Effector CD4-positive, alpha-beta T cell (primary cell): ENCODE measurements at regions not wholly inside any gene's neighbourhood (a gene's known extent, or its start where the extent isn't known, plus 50 kb on each side); places are given as distances from the start of the nearest gene placed in this dataset.

ENCODE experiments used
- DNase-seq: peaks from one replicate; pipeline ENCODE4 v3.0.0-alpha.2; 2020

DNA sequence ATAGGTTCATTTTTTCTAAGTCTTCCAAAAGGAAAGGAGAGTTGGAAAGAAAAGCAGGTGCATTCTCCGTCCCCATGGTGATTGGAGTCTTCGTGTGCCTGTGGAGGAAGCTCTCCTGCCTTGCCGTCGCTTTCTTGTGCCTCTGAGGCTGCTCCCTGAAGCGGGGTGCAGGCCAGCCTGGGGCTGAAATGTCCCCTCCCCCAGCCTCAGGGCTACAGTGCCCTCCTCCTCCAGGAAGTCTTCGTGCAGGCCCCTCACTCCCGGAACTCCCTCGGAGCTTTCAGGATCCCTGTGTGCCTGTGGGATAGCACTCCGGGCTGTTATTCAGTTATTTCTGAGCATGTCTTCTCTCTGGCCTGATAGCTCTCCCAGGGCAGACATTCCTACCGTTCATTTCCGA is 569.2 kb downstream of the VRK1 start:
- no peak for DNase-seq

DNA sequence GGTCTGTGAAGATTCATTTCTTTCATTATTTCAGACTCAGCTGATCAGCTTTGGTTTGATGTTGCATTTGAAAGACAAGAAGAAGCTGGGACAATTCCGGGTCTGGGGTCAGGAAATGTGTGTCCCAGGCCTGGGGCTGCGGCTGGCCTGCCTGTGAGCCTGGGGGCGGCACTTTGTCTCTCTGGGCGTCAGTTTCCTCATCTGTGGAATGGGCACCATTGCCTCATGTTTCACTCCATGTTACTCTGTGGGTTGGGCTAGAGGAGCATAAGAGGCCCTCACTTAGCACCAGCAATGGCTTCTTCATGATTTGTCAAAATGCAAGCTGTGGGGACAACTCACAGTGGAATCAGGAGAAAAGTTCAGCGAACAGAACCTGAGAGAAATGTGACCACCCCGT is 570.1 kb downstream of the VRK1 start:
- DNase-seq = no peak

GRCh38 chr14:97368049-97368448 is 570.9 kb downstream of the VRK1 start:
- no peak for DNase-seq

- no peak for DNase-seq
Observed at GRCh38 chr14:97368900-97369564, 571.9 kb downstream of the VRK1 start.

- no peak for DNase-seq
Observed at GRCh38 chr14:97369901-97370300, 572.7 kb downstream of the VRK1 start.

DNA sequence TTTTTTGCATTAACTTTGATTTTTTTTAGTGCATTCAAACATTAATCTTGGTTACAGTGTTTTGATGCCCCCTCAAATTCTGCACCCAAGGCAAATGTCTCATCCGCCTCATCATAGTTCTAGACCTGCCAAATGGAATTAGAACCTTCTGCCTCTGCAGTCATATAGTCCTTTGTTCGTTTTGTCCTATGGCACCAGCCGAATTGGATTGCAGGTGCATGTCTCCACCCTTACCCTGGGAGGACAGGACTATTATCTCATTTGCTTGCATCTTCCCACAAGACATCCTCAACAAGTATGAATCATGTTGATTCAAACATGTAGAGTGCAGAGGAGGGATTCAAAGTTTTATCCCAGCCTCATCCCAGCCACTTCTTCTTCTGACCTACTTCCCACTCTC is 579.1 kb downstream of the VRK1 start:
- no peak for DNase-seq

- no peak for DNase-seq
Observed at GRCh38 chr14:97377550-97377949, 580.4 kb downstream of the VRK1 start.

GRCh38 chr14:97379091-97379531 is 581.9 kb downstream of the VRK1 start:
- DNase-seq = no peak

DNA sequence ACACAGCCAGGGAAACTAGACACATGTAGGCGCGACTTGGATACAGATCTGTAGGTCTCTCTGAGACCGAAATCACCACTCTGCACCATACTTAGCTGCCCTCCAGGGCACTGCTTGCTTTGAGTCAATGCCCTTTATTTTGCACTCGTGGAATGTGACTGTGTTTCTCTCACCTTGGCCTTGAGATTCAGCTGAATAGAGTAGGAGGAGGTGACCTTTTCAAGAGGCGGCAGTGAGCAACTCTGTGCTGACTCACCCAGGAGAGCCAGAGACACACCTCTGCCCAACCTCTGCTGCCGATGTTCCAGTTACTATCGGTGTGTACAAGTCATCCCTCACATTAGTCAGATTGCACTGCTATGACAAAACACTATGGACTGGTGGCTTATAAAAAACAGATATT is 583.4 kb downstream of the VRK1 start:
- DNase-seq = no peak

- no peak for DNase-seq
Observed at GRCh38 chr14:97381309-97381708, 584.1 kb downstream of the VRK1 start.

DNA sequence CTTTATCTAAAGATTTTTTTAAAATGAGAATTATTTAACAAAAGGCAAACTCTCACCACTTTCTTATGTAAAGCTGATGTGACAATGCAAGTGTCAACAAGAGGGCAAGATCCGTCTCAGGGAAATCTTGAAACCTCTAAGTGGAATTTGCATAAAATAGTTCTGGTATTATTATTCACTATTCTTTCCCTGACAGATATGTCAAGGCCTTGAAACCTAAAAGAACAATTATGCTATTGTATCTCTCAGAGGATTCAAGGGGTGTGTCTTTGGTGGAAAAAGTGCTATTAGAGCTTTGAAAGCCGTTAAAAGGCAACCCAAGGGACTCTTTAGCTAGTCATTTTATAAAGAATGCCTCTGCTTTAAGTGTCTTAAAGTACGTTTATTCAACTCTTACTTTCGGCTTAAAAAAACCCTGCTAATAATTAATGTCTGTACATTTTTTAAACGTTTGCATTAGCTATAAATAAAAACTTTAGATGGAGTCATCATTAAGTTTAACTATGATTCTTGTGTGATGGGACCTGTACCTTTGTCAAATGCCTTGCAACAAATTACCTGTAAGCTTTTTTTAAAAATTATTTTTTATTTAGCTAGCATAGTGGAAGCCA is 585.5 kb downstream of the VRK1 start:
- DNase-seq = no peak

DNA sequence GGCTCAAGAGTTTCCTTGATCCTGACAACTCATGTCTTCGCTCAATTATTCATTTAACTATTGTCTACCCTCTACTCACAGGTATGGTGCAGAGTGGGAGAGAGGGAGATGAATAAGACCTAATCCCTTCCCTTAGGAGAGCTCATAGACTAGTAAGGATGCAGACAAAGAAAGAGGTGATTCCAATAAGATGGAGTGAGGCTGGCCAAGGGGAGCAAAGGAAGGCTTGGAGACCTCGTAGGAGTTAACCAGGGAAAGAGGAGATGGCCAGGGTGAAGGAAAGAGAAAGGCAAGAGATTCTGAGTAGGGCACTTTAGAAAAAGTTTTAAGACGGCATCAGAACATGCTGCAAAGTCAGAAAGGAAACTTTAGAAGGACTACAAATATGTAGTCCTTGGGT is 588.5 kb downstream of the VRK1 start:
- DNase-seq = no peak

DNA sequence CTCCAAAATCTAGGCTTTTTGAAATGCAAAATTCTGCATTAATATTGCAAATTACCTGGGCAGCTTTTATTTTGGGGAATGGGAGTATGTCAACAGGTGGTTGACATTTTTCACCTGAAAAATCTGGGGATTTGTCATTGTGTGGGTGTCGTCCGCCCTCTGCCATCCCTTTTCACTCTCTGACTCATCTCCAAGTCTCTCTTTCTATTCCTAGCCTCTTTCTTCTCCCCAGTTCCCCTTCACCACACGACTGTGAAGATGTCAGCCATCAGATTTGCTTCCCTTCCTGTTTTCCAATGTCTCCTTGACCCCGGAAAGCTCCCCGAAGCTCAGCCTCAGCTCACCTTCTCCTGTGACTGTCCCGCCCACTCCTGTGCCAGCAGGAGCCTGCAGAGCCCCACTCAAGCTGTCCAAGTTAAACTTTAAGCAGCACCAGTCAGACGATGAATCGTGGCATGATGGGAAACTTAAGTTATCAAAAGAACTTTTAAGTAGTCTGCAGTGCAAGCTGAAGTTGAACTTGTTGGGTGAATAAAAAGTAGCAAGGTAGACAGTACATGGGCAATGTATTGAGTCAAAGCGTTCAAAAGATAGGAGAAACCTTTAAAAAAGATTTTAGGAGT is 590.2 kb downstream of the VRK1 start:
- DNase-seq = no peak

- no peak for DNase-seq
Observed at GRCh38 chr14:97388408-97388807, 591.2 kb downstream of the VRK1 start.

DNA sequence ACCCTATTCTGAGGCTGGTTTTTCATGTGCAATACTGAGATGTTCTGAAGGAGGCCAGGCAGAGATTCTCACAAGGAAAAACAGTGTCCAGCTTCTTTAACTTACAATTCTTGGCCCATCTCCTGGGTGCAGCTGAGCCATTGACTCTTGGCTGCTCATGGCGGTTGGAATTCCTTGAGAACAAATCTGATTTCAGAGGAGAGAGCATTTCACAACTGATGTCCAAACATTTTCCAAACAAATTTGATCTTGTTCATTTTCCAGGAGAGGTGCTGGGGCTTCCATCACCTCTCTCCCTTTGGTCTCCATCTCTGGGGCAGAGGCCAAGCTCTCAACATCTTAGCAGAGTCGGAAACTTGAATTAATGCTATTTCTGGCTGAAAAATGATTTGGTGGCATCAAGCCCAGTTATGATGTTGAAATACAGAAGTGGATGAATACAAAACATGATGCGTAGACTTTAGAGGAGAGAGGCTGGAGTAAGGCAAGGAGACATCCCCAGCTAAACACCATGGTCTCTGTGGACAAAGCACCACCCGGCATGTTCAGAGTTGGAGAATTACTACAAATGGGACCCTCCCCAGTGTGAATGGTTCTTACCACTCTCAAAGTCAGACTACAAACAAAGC is 593.0 kb downstream of the VRK1 start:
- DNase-seq = no peak

GRCh38 chr14:97393244-97393643 is 596.1 kb downstream of the VRK1 start:
- DNase-seq = no peak

- no peak for DNase-seq
Observed at GRCh38 chr14:97395068-97395467, 597.9 kb downstream of the VRK1 start.

DNA sequence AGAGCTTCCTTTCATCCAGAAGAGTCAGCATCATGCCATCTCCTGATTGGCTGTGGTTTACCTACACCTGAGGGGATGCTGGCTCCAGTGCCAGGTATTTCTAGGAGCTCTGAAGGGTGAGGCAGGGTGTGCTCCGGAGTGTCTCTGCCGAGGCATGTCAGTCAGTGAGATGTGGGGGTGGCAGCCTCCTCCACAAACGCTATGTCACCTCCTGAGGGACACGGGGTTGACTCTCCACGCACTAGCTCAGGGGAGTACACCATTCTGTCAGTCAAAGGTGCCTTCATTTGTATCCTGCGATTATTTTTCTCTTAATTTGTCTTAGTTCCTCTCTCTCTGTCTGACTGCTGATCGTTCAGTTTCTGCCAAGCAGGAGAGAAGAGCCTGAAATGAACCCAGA is 604.5 kb downstream of the VRK1 start:
- no peak for DNase-seq

- no peak for DNase-seq
Observed at GRCh38 chr14:97402279-97402678, 605.1 kb downstream of the VRK1 start.

DNA sequence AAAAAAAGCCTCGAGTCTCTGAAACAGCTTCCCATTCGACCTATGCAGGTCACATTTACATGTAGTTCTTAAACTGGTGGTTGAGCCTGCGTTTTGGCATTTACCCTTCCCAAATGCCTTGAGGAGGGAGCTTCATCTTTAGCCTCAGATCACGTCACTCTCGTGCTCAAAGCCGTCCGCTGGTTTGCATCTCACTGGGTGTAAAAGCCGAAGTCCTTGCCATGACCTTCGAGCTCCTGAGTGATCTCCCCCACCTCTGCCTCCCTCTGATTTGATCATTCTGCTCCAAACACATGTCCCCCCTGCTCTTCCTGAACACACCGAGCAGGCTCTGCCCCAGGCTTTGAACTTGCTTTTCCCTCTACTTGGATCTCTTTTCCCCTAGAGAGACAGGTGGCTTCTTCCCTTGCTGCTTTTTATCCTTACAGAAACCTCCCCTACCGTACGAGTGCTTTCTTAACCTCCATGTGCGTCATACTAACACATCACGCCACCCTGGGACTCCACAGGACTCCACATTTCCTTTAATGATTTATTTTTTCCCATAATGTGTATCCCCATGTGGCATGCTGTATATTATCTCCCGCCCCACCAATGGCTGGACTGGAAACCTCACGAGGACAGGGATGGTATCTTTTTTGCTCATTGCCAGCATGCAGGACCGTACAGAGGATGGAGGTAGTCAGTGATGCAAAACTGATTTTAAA is 610.7 kb downstream of the VRK1 start:
- no peak for DNase-seq

GRCh38 chr14:97408503-97408902 is 611.3 kb downstream of the VRK1 start:
- DNase-seq = no peak

DNA sequence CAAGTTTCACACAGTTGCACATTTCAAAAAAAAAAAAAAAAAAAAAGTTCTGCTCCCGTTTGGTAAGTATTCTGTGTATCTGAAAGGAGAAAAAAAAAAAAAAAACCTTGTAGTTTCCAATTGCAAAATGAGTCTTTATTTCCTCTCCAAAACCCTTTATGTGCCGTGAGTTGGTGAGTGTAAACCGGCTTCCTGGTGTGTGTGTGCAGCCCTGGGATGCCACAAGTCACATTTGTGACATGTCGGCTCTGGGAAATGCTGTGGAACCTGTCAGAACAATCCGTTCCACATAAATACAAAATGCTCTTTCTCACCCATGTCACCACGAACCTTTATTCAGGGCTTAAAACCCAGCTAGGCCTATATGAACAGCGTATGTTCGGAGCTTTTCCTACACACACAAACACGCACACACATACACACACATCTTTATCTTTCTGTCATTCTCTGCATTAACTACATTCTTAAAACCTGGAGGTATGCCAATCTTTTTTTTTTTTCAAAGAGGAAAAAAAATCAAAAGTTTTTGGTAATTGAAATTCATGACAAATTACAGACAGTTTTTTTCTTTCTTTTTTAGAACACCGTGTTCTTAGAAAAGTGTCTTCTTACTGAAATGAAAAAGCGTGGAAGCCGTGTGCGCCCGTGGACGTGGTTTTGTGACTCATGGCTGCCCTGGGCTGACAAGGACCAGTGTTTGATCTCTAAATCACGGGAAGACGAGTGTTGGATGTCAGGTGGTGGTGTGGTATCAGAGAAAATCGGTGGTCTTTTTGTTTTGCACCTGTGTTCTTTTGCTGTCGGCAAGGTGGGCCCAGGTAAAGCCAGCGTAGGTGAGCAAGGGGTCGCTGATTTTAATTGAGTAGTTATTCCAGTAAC is 612.0 kb downstream of the VRK1 start:
- DNase-seq = no peak
